T-cell (primary cell): ENCODE measurements at regions not wholly inside any gene's neighbourhood (a gene's known extent, or its start where the extent isn't known, plus 50 kb on each side); places are given as distances from the start of the nearest gene placed in this dataset.

ENCODE experiments used
- ATAC-seq, 4 experiments: fragments of 200-7000 bp in 3 of 4; fragments of 150-1000 bp in 1 of 4; cut with Tn5 transposase; replicated peaks in 1 of 4; 1 replicate in 3 of 4; 2 replicates in 1 of 4; pipeline ENCODE4 v1.10.0; 2021; ENCODE audit warnings: moderate library complexity in 3 of 4, mild to moderate bottlenecking in 2 of 4, moderate number of reproducible peaks in 1 of 4
- CTCF ChIA-PET, 2 donors: fragments of 300-600 bp; sonication (Branson Sonifier 250); formaldehyde crosslinking; loops; one replicate each; lab custom pipeline; 2022; ENCODE audit warnings: antibody characterized with exemption in 2 of 2; lab: Charles Lee
- POLR2A ChIA-PET, 2 donors: fragments of 300-600 bp; sonication (Branson Sonifier 250); formaldehyde crosslinking; loops; one replicate each; lab custom pipeline; 2022; ENCODE audit warnings: antibody characterized with exemption in 2 of 2; lab: Charles Lee
- DNase-seq, 35 experiments: peaks; one replicate each; pipeline versions ENCODE4 v3.0.0 to v3.0.0-alpha.2; 2013 to 2023
- H3K27ac ChIP-seq: one replicate; pipeline ENCODE4 v1.5.1; 2013; ENCODE audit warnings: low read length
- H3K27me3 ChIP-seq, 2 experiments: replicated peaks in 1 of 2; 1 replicate in 1 of 2; 2 replicates in 1 of 2; pipeline versions ENCODE4 v1.6.1 to v1.7.0; 2013; ENCODE audit warnings: low read length in 1 of 2, mixed read lengths in 1 of 2; ENCODE audit not compliant: control insufficient read depth in 2 of 2, insufficient read depth in 2 of 2; ENCODE audit errors: extremely low read depth in 1 of 2
- H3K36me3 ChIP-seq, 2 donors: 1 replicate in 1 of 2; 2 replicates in 1 of 2; pipeline versions ENCODE4 v1.6.1 to v1.7.0; 2013; ENCODE audit warnings: low read length in 1 of 2; ENCODE audit not compliant: control insufficient read depth in 2 of 2, insufficient read depth in 1 of 2; ENCODE audit errors: extremely low read depth in 1 of 2
- H3K4me1 ChIP-seq, 2 experiments: 1 replicate in 1 of 2; 2 replicates in 1 of 2; pipeline versions ENCODE4 v1.6.1 to v1.7.0; 2013; ENCODE audit warnings: low read length in 2 of 2, mixed read lengths in 1 of 2; ENCODE audit not compliant: insufficient read depth in 2 of 2, control insufficient read depth in 1 of 2; ENCODE audit errors: extremely low read depth in 1 of 2
- H3K4me3 ChIP-seq, 2 donors: 1 replicate in 1 of 2; 2 replicates in 1 of 2; pipeline versions ENCODE4 v1.5.1 to v1.7.0; 2013; ENCODE audit warnings: mild to moderate bottlenecking in 2 of 2, low read length in 1 of 2, moderate library complexity in 1 of 2; ENCODE audit not compliant: control insufficient read depth in 1 of 2; ENCODE audit errors: extremely low read depth in 1 of 2
- H3K9me3 ChIP-seq: 2 replicates; pipeline ENCODE4 v1.7.0; 2013
- H3K27ac Mint-ChIP-seq, 2 donors: one replicate each; pipeline ENCODE4 v1.8.0; 2020 to 2021; ENCODE audit warnings: mild to moderate bottlenecking in 2 of 2, mixed read lengths in 2 of 2
- H3K27me3 Mint-ChIP-seq, 2 donors: one replicate each; pipeline ENCODE4 v1.8.0; 2021 to 2022; ENCODE audit warnings: mixed read lengths in 2 of 2
- H3K36me3 Mint-ChIP-seq: one replicate; pipeline ENCODE4 v1.8.0; 2021; ENCODE audit warnings: mixed read lengths
- H3K4me1 Mint-ChIP-seq, 3 donors: one replicate each; pipeline ENCODE4 v1.8.0; 2020 to 2022; ENCODE audit warnings: mixed read lengths in 3 of 3, mild to moderate bottlenecking in 1 of 3
- H3K4me3 Mint-ChIP-seq, 3 donors: one replicate each; pipeline ENCODE4 v1.8.0; 2020 to 2022; ENCODE audit warnings: mild to moderate bottlenecking in 3 of 3, mixed read lengths in 3 of 3, moderate library complexity in 3 of 3
- H3K9me3 Mint-ChIP-seq, 3 donors: one replicate each; pipeline ENCODE4 v1.8.0; 2020 to 2022; ENCODE audit warnings: mixed read lengths in 3 of 3
- WGBS: methylation state at CpG from one replicate; pipeline ENCODE4 v1.1.5; 2013; ENCODE audit warnings: missing lambda C conversion rate; ENCODE audit not compliant: insufficient coverage; 5-methylcytosine and 5-hydroxymethylcytosine counted together

DNA sequence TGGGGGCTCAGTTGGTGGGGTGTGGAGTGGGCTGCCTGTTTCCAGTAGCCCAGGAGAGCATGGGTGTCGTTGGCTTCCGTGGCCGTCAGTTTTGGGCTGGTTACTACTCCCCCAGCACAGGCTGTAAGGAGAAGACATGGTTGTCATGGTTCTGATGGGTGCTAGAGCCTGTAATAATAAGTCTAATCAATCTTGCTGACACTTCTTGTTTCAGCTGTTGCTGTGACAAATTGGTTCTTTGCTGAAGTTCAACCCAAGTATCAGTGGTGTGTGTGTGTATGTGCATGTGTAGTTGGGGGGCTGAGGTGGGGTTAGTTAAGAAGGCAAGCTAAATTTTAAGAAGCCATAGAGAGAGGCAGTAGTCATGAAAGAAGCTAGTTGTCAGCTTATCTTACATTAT is 61.3 kb upstream of the DBX1 start:
- CTCF ChIA-PET: interaction anchor here in 1 of 2 donors (0.6 kb wide), 1 partner anchor 46 kb away, joined by 3 read pairs; no protein-coding TSS in a partner anchor
- Histone ChIP-seq H3K4me1 (no peaks in the 10 kb centered on the region), H3K27me3 (no peaks in the 10 kb centered on the region), H3K9me3 (no peaks in the 10 kb centered on the region), H3K36me3 (no peaks in the 10 kb centered on the region), H3K4me3 (no peak overlapping the region), H3K27ac (no peak overlapping the region)
- DNase-seq (no peak), ATAC-seq (no peak)
- H3K27ac Mint-ChIP-seq: no peak overlapping the region
- no peaks in the 10 kb centered on the region for H3K4me1 Mint-ChIP-seq
- H3K27me3 Mint-ChIP-seq: peaks cover 10 to 20% of the 10 kb centered on the region in 2 donors
- H3K9me3 Mint-ChIP-seq: no peaks in the 10 kb centered on the region
- H3K4me3 Mint-ChIP-seq: no peak overlapping the region
- no peaks in the 10 kb centered on the region for H3K36me3 Mint-ChIP-seq
- WGBS: 72% methylated on average over 3 of the region's 3 CpGs
- POLR2A ChIA-PET: no interaction called here

DNA sequence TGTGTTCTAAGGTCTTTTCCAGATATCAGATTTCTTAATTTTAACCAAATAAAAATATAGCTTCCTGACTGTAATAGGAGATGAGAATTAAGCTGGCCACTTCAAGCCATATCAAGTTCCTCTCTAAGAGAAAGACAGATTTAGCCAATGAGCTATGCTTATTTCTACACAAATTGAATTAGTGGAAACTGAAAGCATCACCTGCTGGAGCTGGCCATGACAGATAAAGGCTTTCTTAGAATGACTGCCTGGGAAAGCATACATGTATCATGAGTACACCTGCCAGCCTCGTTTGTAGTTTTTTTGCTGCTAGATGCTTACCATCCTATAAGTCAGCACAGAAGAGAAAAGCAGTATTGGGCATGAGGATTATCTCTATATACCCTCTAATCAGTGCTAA is 53.5 kb upstream of the DBX1 start:
- H3K27me3 Mint-ChIP-seq: peaks cover 19 to 26% of the 10 kb centered on the region in 2 donors
- no peak overlapping the region for H3K27ac Mint-ChIP-seq
- POLR2A ChIA-PET: interaction anchor here in 1 of 2 donors (0.6 kb wide), 1 partner anchor 55 kb away, joined by 3 read pairs; no protein-coding TSS in a partner anchor
- no peaks in the 10 kb centered on the region for H3K36me3 ChIP-seq
- WGBS: no CpG with 5 or more reads among the region's 1 CpG
- no peaks in the 10 kb centered on the region for H3K36me3 Mint-ChIP-seq
- H3K4me1 Mint-ChIP-seq: no peaks in the 10 kb centered on the region
- H3K4me3 ChIP-seq: no peak overlapping the region
- no peak overlapping the region for H3K27ac ChIP-seq
- peaks cover 7 to 8% of the 10 kb centered on the region in 2 experiments for H3K27me3 ChIP-seq
- no peaks in the 10 kb centered on the region for H3K9me3 ChIP-seq
- H3K4me1 ChIP-seq: no peaks in the 10 kb centered on the region
- no peak overlapping the region for H3K4me3 Mint-ChIP-seq
- DNase-seq (no peak), ATAC-seq (no peak)
- CTCF ChIA-PET: no interaction called here
- H3K9me3 Mint-ChIP-seq: no peaks in the 10 kb centered on the region

DNA sequence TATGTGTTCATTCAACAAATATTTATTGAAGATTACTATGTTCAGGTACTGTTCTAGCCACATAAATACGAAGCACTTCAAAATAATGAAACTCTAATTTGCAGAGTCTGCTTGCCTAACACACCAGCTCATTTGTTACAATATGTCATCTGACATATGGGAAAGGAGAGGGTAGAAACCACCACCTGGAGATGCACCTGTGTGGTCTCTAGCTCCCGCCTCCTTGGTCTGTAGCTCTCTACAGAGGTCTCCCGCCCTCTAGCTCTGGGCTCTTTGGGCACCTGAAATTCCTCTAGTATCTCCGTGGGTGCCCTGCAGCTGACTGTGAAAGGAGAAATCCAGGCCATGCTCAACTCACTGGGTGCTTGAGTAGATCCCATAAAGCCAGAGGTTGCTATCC is 51.4 kb upstream of the DBX1 start:
- CTCF ChIA-PET: interaction anchor here in 1 of 2 donors (0.6 kb wide), 1 partner anchor 82 kb away, joined by 3 read pairs; no protein-coding TSS in a partner anchor
- POLR2A ChIA-PET: no interaction called here
- WGBS: 57% methylated on average over 1 of the region's 4 CpGs

More for the DNA sequence above, 51.4 kb upstream of the DBX1 start:
- peaks cover 17 to 24% of the 10 kb centered on the region in 2 experiments for H3K27me3 ChIP-seq
- DNase-seq: no peak
- no peaks in the 10 kb centered on the region for H3K36me3 ChIP-seq
- H3K4me1 ChIP-seq: no peaks in the 10 kb centered on the region
- peaks cover 0 to 12% (median 0%) of the 10 kb centered on the region in 3 donors for H3K4me1 Mint-ChIP-seq
- H3K4me3 ChIP-seq: no peak overlapping the region
- H3K27ac Mint-ChIP-seq: no peak overlapping the region
- H3K27me3 Mint-ChIP-seq: peaks cover 36 to 46% of the 10 kb centered on the region in 2 donors
- H3K36me3 Mint-ChIP-seq: no peaks in the 10 kb centered on the region
- ATAC-seq: no peak
- no peak overlapping the region for H3K27ac ChIP-seq
- no peak overlapping the region for H3K4me3 Mint-ChIP-seq
- H3K9me3 Mint-ChIP-seq: no peaks in the 10 kb centered on the region
- H3K9me3 ChIP-seq: no peaks in the 10 kb centered on the region
